Urinary bladder (tissue), 3 donors: ENCODE measurements at regions not wholly inside any gene's neighbourhood (a gene's known extent, or its start where the extent isn't known, plus 50 kb on each side); places are given as distances from the start of the nearest gene placed in this dataset.

Experiments used
- DNase-seq: peaks from one replicate; pipeline ENCODE4 v3.0.0-alpha.2; 2015; ENCODE audit errors: extremely low spot score
- H3K27ac ChIP-seq: one replicate; pipeline ENCODE4 v1.5.1; 2013; ENCODE audit warnings: low read depth, mild to moderate bottlenecking, moderate library complexity
- H3K36me3 ChIP-seq: one replicate; pipeline ENCODE4 v1.6.1; 2013; ENCODE audit warnings: mild to moderate bottlenecking, moderate library complexity; ENCODE audit not compliant: insufficient read depth
- H3K4me1 ChIP-seq: one replicate; pipeline ENCODE4 v1.6.1; 2013; ENCODE audit warnings: mild to moderate bottlenecking, moderate library complexity; ENCODE audit not compliant: insufficient read depth
- H3K4me3 ChIP-seq: one replicate; pipeline ENCODE4 v1.5.1; 2013; ENCODE audit warnings: low read depth, low read length
- WGBS: extraction: QIAGEN DNeasy Blood & Tissue Kit; methylation state at CpG from one replicate; pipeline ENCODE4 v1.1.7; 2013; 5-methylcytosine and 5-hydroxymethylcytosine counted together
- donor health status: healthy with polysubstance abuse.
- donor health status: healthy.

GRCh38 chr17:45708707-45709290 lies 75.3 kb upstream of the CRHR1 start:
- H3K4me1 ChIP-seq: no peaks in the 10 kb centered on the region
- DNase-seq: no peak
- H3K4me3 ChIP-seq: no peak overlapping the region
- WGBS: 66% methylated on average over 5 of the region's 5 CpGs
- no peaks in the 10 kb centered on the region for H3K36me3 ChIP-seq
- H3K27ac ChIP-seq: no peak overlapping the region

DNA sequence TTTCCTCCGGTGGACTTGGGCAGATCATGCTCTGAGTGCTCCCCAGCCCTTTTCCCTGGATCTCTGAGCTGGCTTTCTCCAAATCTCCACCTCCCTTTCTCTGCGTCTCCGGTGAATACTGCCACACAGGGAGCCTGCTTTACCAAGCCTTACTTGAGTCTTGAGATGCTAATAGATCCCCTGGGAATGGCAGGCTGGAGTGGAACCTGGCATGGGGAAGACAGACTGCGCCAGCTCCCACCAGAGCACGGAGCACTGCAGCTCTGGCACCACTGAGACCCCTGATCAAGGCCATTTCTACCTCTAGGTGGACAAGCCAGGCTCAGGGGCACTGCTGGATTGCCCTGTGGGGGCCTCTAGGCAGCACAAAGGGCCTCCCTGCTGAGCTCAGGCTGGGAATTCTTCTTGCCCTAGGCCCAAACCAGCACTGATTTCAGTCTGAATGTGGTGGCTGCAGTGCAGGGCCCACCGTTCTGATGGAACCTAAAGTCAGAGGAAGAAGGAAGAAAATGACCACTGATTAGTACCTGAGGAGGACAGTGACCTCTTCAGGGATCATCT lies 74.3 kb upstream of the CRHR1 start:
- DNase-seq: no peak
- Histone ChIP-seq H3K27ac (no peak overlapping the region), H3K4me1 (no peaks in the 10 kb centered on the region), H3K36me3 (no peaks in the 10 kb centered on the region), H3K4me3 (no peak overlapping the region)
- 55% methylated on average over 6 of the region's 6 CpGs for WGBS

DNA sequence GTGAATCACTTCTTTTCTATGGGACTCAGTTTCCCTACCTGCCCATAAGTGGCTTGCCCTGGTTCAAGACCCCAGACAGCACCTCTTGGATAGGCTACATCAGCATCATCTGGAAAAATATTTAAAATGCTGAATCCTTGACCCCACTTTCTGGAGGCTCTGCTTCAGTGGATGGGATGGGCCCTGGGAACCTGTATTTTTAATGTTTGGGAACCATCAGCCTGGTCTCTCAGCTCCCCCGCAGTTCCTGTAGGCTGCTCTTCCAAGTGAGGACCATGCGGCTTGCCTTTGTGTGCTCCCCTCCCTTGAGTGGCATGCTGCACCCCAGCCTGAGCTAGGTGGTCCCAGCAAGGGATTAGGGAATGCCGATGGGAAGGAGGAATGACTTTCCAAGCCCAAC lies 68.3 kb upstream of the CRHR1 start:
- Histone ChIP-seq H3K36me3 (no peaks in the 10 kb centered on the region), H3K4me3 (no peak overlapping the region), H3K27ac (no peak overlapping the region), H3K4me1 (no peaks in the 10 kb centered on the region)
- WGBS: 66% methylated on average over 3 of the region's 3 CpGs
- DNase-seq: no peak

DNA sequence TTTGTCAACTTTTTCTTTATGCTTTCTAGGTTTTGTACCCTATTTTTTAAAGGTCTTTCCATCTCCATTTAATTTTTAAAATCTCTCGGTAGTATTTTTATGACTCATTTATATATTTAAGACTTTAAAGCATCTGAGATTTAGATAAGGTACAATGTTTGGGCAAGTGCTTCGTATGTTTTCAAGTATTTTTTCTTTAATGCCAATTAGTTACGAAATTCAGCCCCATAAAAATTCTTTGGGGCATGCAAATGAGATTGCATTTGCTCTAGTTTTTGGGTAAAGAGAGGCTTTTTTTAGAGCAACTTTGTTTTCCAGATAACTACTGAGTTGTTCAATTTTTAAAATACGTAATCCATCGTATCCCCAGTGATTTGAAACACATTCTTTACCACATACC lies 65.3 kb upstream of the CRHR1 start:
- Histone ChIP-seq H3K4me1 (no peaks in the 10 kb centered on the region), H3K27ac (no peak overlapping the region), H3K4me3 (no peak overlapping the region), H3K36me3 (no peaks in the 10 kb centered on the region)
- 32% methylated on average over 5 of the region's 5 CpGs for WGBS
- no peak for DNase-seq

- H3K4me1 ChIP-seq: no peaks in the 10 kb centered on the region
- no peaks in the 10 kb centered on the region for H3K36me3 ChIP-seq
- 65% methylated on average over 3 of the region's 3 CpGs for WGBS
- H3K4me3 ChIP-seq: no peak overlapping the region
- DNase-seq: no peak
- H3K27ac ChIP-seq: no peak overlapping the region
Observed at GRCh38 chr17:45719335-45720071, 64.6 kb upstream of the CRHR1 start.

DNA sequence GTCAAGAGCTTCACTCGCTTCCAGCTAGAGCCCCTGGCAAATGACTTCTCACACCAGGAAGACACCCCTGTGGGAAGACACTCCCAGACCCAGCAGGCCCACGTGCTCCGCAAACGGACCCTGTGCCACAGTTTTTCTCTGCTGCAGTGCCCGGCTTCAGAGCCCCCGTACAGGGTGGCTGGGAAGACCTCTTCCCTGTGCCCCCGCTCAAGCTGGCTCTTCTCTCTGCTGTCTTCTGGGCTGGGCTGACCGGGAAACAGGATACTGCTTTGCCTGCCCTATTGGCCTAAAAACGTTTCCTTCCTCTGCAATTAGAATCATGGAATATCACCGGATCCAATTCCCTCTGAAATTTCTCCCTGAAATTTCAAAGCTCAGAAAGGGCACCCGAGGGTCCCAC lies 63.7 kb upstream of the CRHR1 start:
- H3K36me3 ChIP-seq: no peaks in the 10 kb centered on the region
- H3K4me3 ChIP-seq: no peak overlapping the region
- H3K27ac ChIP-seq: no peak overlapping the region
- H3K4me1 ChIP-seq: no peaks in the 10 kb centered on the region
- no peak for DNase-seq
- WGBS: 71% methylated on average over 11 of the region's 11 CpGs

GRCh38 chr17:45722161-45722560 lies 62.0 kb upstream of the CRHR1 start:
- Histone ChIP-seq H3K4me1 (no peaks in the 10 kb centered on the region), H3K27ac (no peak overlapping the region), H3K36me3 (no peaks in the 10 kb centered on the region), H3K4me3 (no peak overlapping the region)
- WGBS: 15% methylated on average over 7 of the region's 7 CpGs
- DNase-seq: no peak

GRCh38 chr17:45729294-45729907 lies 54.7 kb upstream of the CRHR1 start:
- Histone ChIP-seq H3K27ac (no peak overlapping the region), H3K4me3 (no peak overlapping the region), H3K4me1 (no peaks in the 10 kb centered on the region), H3K36me3 (no peaks in the 10 kb centered on the region)
- no peak for DNase-seq
- 63% methylated on average over 5 of the region's 5 CpGs for WGBS

- Histone ChIP-seq H3K36me3 (no peaks in the 10 kb centered on the region), H3K4me1 (no peaks in the 10 kb centered on the region), H3K27ac (no peak overlapping the region), H3K4me3 (no peak overlapping the region)
- DNase-seq: no peak
- 92% methylated on average over 2 of the region's 2 CpGs for WGBS
Observed at GRCh38 chr17:45730192-45730591, 53.9 kb upstream of the CRHR1 start.

GRCh38 chr17:45731459-45731858 lies 52.7 kb upstream of the CRHR1 start:
- no peak for DNase-seq
- no peak overlapping the region for H3K4me3 ChIP-seq
- WGBS: 88% methylated on average over 1 of the region's 1 CpG
- H3K4me1 ChIP-seq: no peaks in the 10 kb centered on the region
- H3K27ac ChIP-seq: no peak overlapping the region
- H3K36me3 ChIP-seq: no peaks in the 10 kb centered on the region

DNA sequence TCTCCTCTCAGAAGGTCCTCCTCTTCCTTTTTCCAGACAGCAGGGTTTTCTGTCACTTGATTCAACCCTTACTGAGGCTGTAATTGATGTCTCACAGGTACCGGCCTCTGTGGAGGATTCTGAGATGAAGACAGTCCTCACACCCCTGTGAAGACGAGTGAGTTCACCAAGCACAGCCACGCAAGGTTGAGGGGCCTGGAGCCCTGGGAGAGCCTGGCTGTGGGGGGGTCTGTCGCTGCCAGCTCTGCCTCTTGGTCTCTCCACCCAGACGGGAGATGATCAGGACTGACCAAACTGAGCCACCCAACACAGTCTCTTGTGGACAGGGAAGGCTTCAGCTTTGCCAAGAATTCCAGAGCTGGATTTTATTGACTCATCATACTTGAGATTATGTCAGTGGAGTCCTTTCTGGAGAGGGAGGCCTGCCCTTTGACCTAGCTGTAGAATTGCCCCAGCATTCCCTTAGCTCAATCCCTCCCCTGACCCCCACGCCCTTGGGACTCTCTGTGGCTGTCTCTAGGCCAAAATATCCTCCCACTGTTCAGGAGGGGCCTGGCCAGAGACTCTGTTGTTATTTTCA lies 51.1 kb upstream of the CRHR1 start:
- Histone ChIP-seq H3K36me3 (no peaks in the 10 kb centered on the region), H3K4me3 (no peak overlapping the region), H3K27ac (no peak overlapping the region), H3K4me1 (no peaks in the 10 kb centered on the region)
- 71% methylated on average over 6 of the region's 6 CpGs for WGBS
- DNase-seq: no peak

DNA sequence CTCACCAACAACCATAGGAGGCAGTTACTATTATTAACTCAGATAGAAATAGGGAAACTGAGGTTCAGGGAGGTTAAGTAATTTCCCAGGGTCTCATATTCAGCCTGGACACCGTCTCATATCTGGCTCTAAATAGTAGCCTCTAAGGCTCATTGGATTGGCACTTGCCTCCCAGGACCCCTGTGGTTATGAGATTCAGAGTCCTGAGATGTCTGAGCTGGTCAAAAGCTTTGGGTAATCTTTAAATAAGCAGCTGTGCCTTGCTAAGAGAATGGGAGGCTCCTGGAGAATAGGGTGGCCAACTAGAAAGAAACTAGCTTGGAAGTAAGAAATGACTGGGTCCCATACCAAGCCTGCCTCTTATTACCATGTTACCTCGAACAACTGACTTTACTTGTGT lies 50.3 kb upstream of the CRHR1 start:
- WGBS: 75% methylated on average over 2 of the region's 2 CpGs
- DNase-seq: no peak
- Histone ChIP-seq H3K4me1 (no peaks in the 10 kb centered on the region), H3K36me3 (no peaks in the 10 kb centered on the region), H3K27ac (no peak overlapping the region), H3K4me3 (no peak overlapping the region)
